ENCODE measurements at regions not wholly inside any gene's neighbourhood (a gene's known extent, or its start where the extent isn't known, plus 50 kb on each side); places are given as distances from the start of the nearest gene placed in this dataset.

GRCh38 chr21:32965129-32965680 lies 60.5 kb upstream of the OLIG2 start:
- no peaks in the 10 kb centered on the region for H3K4me1 ChIP-seq (ENCODE audit: control insufficient read depth in 1 of 2, insufficient read depth in 2 of 2, low read length in 2 of 2)
- H3K9me2 ChIP-seq (ENCODE audit: insufficient read depth) = no peaks in the 10 kb centered on the region
- no peak overlapping the region for H3K9ac ChIP-seq (ENCODE audit: low read length)
- no peak overlapping the region for H3K4me3 ChIP-seq (replicated peaks in 1 of 2; ENCODE audit: low read depth in 1 of 2, low read length in 2 of 2)
- no peaks in the 10 kb centered on the region for H3K79me2 ChIP-seq (ENCODE audit: insufficient read depth, low read length)
- RAD21 ChIA-PET (ENCODE audit: low non-redundant PET in 1 of 2, low total read pairs in 2 of 2, uncharacterized antibody in 2 of 2, unreplicated experiment in 2 of 2) = no interaction called here
- H3K9me3 ChIP-seq (ENCODE audit: control insufficient read depth in 1 of 2, insufficient read depth in 1 of 2, low read depth in 1 of 2, low read length in 2 of 2) = no peaks in the 10 kb centered on the region
- no peak for TF ChIP-seq RAD21 (IDR thresholded peaks at IDR 0.05; ENCODE audit: low read depth)
- no peak for TF ChIP-seq YY1 (IDR thresholded peaks at IDR 0.05; ENCODE audit: extremely low read depth, insufficient replicate concordance, low read depth, low read length)
- TF ChIP-seq POLR2A (IDR thresholded peaks at IDR 0.05; ENCODE audit: borderline replicate concordance, extremely low read depth, insufficient read depth, insufficient read length) = no peak
- TF ChIP-seq CTCF (IDR thresholded peaks at IDR 0.05 in 2 of 3, conservative IDR thresholded peaks at IDR 0.05 in 1 of 3; ENCODE audit: borderline replicate concordance in 1 of 3, insufficient read depth in 1 of 3, low read depth in 2 of 3, low read length in 2 of 3) = no peak
- TF ChIP-seq REST (IDR thresholded peaks at IDR 0.05; ENCODE audit: low read depth) = no peak
- no peak for TF ChIP-seq ZFX (IDR thresholded peaks at IDR 0.05)
- no peak for TF ChIP-seq ZNF274 (IDR thresholded peaks at IDR 0.05; ENCODE audit: low read depth, low read length)
- no peak for TF ChIP-seq EZH2 (IDR thresholded peaks at IDR 0.05)
- no peak for TF ChIP-seq SRF (IDR thresholded peaks at IDR 0.05; ENCODE audit: low read depth)
- TF ChIP-seq MAX (IDR thresholded peaks at IDR 0.05) = no peak
- TF ChIP-seq ZBTB33 (IDR thresholded peaks at IDR 0.05; ENCODE audit: extremely low read depth, insufficient replicate concordance, low read length) = no peak
- TF ChIP-seq ATF3 (IDR thresholded peaks at IDR 0.05) = no peak
- TF ChIP-seq EGR1 (IDR thresholded peaks at IDR 0.05; ENCODE audit: low read depth) = no peak
- no peak for TF ChIP-seq ELF1 (IDR thresholded peaks at IDR 0.05; ENCODE audit: borderline replicate concordance, low read depth)
- no peak for TF ChIP-seq SIN3A (IDR thresholded peaks at IDR 0.05; ENCODE audit: low read depth)
- TF ChIP-seq POLR2AphosphoS5 (IDR thresholded peaks at IDR 0.05; ENCODE audit: low read depth, low read length) = no peak
- H2AFZ ChIP-seq (ENCODE audit: low read depth, low read length, poor library complexity, severe bottlenecking) = no peak overlapping the region
- no peak for DNase-seq (ENCODE audit: low read depth, low spot score)
- H4K20me1 ChIP-seq (ENCODE audit: insufficient read depth) = no peaks in the 10 kb centered on the region
- intact Hi-C loops (cut with micrococcal nuclease) = no loop called here
- peaks cover 51% of the 10 kb centered on the region for H3K27me3 ChIP-seq (ENCODE audit: insufficient read depth, low read length)
- H3K36me3 ChIP-seq (ENCODE audit: control insufficient read depth in 1 of 2, insufficient read depth in 2 of 2, low read length in 2 of 2) = no peaks in the 10 kb centered on the region
- POLR2A ChIA-PET = no interaction called here
- no TSS peak for BruUV-seq (replicated peaks)
- no peak overlapping the region for H3K27ac ChIP-seq (ENCODE audit: low read depth, low read length)
- no peak for ATAC-seq
- CTCF ChIA-PET = interaction anchor here (1.1 kb wide), 1 partner anchor 29 kb away, joined by 3 read pairs; no protein-coding TSS in a partner anchor
- H3K4me2 ChIP-seq (ENCODE audit: low read length) = no peak overlapping the region

Measured in HCT116 (cell line).